ENCODE measurements at regions not wholly inside any gene's neighbourhood (a gene's known extent, or its start where the extent isn't known, plus 50 kb on each side); places are given as distances from the start of the nearest gene placed in this dataset.

DNA sequence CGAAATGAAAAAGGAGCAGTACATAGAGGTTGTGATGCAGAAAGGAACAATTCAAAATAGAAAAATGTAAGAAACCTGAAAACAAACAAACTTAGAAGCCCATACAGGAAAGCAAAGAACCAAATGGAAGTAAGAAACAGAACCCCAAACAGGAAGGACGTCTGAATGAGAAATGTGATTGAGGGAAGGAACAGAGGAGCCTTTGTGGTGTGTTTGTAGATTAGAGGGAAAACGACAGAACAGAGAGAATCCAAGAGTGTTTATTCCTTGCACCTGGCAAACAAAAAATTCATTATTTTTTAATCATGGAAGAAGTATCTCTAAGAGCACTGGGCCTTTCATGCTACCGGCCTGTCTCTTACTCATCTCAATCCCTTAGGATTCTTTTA, 67.8 kb upstream of the ZSWIM6 start:
- Histone ChIP-seq H3K9me3 (ENCODE audit: low read length) (no peaks in the 10 kb centered on the region), H3K4me2 (ENCODE audit: low read depth, low read length) (no peak overlapping the region), H3K27ac (ENCODE audit: extremely low read length, insufficient read depth, low read length) (no peak overlapping the region), H4K20me1 (ENCODE audit: insufficient read depth, low read length) (no peaks in the 10 kb centered on the region), H3K9ac (ENCODE audit: insufficient read depth, low read depth, low read length) (no peak overlapping the region), H2AFZ (ENCODE audit: low read length) (no peak overlapping the region), H3K4me1 (ENCODE audit: insufficient read depth, low read length) (no peaks in the 10 kb centered on the region), H3K36me3 (replicated peaks in 1 of 2; ENCODE audit: control insufficient read depth in 1 of 2, insufficient read depth in 2 of 2, low read length in 2 of 2) (no peaks in the 10 kb centered on the region), H3K4me3 (replicated peaks in 1 of 3; ENCODE audit: insufficient read depth in 1 of 3, low read depth in 2 of 3, low read length in 3 of 3) (no peak overlapping the region), H3K79me2 (ENCODE audit: insufficient read depth, low read length) (no peaks in the 10 kb centered on the region), H3K27me3 (ENCODE audit: control insufficient read depth in 1 of 2, insufficient read depth in 2 of 2, low read length in 2 of 2) (peaks cover 1 to 29% of the 10 kb centered on the region in 2 experiments; a peak in 4 of 5 replicates)
- TF ChIP-seq KLF6 (CRISPR knock-in tag; IDR thresholded peaks at IDR 0.05) (no peak), CBX5 (CRISPR knock-in tag; IDR thresholded peaks at IDR 0.05; ENCODE audit: borderline replicate concordance) (no peak)
- ATAC-seq (no peak), FAIRE-seq (no peak), DNase-seq (ENCODE audit: low spot score) (no peak)
- ChIA-PET CTCF (ENCODE audit: low intra/inter-chr PET ratio, low total read pairs) (no interaction called here), POLR2A (no interaction called here)
- intact Hi-C loops (cut with micrococcal nuclease; ENCODE audit: unreplicated experiment) = no loop called here
- 39% methylated on average over 4 of the region's 4 CpGs for WGBS (ENCODE audit: low lambda C conversion rate)
- in situ Hi-C loops (cut with HindIII; ENCODE audit: extremely low pct_ligation_motif_present, low pct_unique_long_range_greater_than_20kb) = no loop called here
- BruUV-seq (replicated peaks) = no TSS peak

DNA sequence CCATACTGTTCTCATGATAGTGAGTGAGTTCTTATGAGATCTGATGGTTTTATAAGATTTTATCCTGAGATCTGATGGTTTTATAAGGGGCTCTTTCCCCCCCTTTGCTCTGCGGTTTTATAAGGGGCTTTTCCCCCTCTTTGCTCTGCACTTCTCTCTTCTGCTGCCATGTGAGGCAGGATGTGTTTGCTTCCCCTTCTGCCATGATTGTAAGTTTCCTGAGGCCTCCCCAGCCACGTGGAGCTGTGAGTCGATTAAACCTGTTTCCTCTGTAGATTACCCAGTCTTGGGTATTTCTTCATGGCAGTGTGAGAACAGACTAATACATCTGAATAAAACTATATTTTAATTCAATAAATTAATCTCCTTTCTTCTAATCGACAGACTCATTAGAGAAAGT, 64.9 kb upstream of the ZSWIM6 start:
- ChIA-PET POLR2A (no interaction called here), CTCF (ENCODE audit: low intra/inter-chr PET ratio, low total read pairs) (no interaction called here)
- Histone ChIP-seq H3K27me3 (ENCODE audit: control insufficient read depth in 1 of 2, insufficient read depth in 2 of 2, low read length in 2 of 2) (peaks cover 1 to 22% of the 10 kb centered on the region in 2 experiments; a peak in 4 of 5 replicates), H3K4me1 (ENCODE audit: insufficient read depth, low read length) (no peaks in the 10 kb centered on the region), H3K4me3 (replicated peaks in 1 of 3; ENCODE audit: insufficient read depth in 1 of 3, low read depth in 2 of 3, low read length in 3 of 3) (no peak overlapping the region), H3K36me3 (replicated peaks in 1 of 2; ENCODE audit: control insufficient read depth in 1 of 2, insufficient read depth in 2 of 2, low read length in 2 of 2) (no peaks in the 10 kb centered on the region), H3K9me3 (ENCODE audit: low read length) (no peaks in the 10 kb centered on the region), H2AFZ (ENCODE audit: low read length) (no peak overlapping the region), H3K4me2 (ENCODE audit: low read depth, low read length) (no peak overlapping the region), H4K20me1 (ENCODE audit: insufficient read depth, low read length) (no peaks in the 10 kb centered on the region), H3K9ac (ENCODE audit: insufficient read depth, low read depth, low read length) (no peak overlapping the region), H3K27ac (ENCODE audit: extremely low read length, insufficient read depth, low read length) (no peak overlapping the region), H3K79me2 (ENCODE audit: insufficient read depth, low read length) (no peaks in the 10 kb centered on the region)
- 2% methylated on average over 4 of the region's 4 CpGs for WGBS (ENCODE audit: low lambda C conversion rate)
- BruUV-seq (replicated peaks) = no TSS peak
- intact Hi-C loops (cut with micrococcal nuclease; ENCODE audit: unreplicated experiment) = no loop called here
- FAIRE-seq = no peak
- in situ Hi-C loops (cut with HindIII; ENCODE audit: extremely low pct_ligation_motif_present, low pct_unique_long_range_greater_than_20kb) = no loop called here
- TF ChIP-seq ZNF7 (CRISPR knock-in tag; IDR thresholded peaks at IDR 0.05) = no peak
- TF ChIP-seq RXRA (CRISPR knock-in tag; IDR thresholded peaks at IDR 0.05) = no peak
- TF ChIP-seq FIP1L1 (IDR thresholded peaks at IDR 0.05; ENCODE audit: borderline replicate concordance, insufficient read depth, low read depth, low read length) = no peak
- TF ChIP-seq, protein P1, sequence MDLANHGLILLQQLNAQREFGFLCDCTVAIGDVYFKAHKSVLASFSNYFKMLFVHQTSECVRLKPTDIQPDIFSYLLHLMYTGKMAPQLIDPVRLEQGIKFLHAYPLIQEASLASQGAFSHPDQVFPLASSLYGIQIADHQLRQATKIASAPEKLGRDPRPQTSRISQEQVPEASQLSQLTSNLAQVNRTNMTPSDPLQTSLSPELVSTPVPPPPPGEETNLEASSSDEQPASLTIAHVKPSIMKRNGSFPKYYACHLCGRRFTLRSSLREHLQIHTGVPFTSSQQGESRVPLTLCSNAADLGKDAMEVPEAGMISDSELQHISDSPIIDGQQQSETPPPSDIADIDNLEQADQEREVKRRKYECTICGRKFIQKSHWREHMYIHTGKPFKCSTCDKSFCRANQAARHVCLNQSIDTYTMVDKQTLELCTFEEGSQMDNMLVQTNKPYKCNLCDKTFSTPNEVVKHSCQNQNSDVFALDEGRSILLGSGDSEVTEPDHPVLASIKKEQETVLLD (CRISPR knock-in tag; IDR thresholded peaks at IDR 0.05; ENCODE audit: low read depth) = no peak
- no peak for TF ChIP-seq PITX1 (CRISPR knock-in tag; IDR thresholded peaks at IDR 0.05)
- DNase-seq (ENCODE audit: low spot score) = no peak
- ATAC-seq = no peak
